ENCODE measurements at regions not wholly inside any gene's neighbourhood (a gene's known extent, or its start where the extent isn't known, plus 50 kb on each side); places are given as distances from the start of the nearest gene placed in this dataset.

- no peak for TF ChIP-seq ELF4 (IDR thresholded peaks at IDR 0.05)
- no peak for TF ChIP-seq TARDBP (IDR thresholded peaks at IDR 0.05)
- TF ChIP-seq BHLHE40 (IDR thresholded peaks at IDR 0.05; ENCODE audit: borderline replicate concordance): no peak
- no peak for TF ChIP-seq FOXA1 (IDR thresholded peaks at IDR 0.05)
- no peak for TF ChIP-seq L3MBTL2 (conservative IDR thresholded peaks at IDR 0.05)
- no peak for TF ChIP-seq FOXM1 (IDR thresholded peaks at IDR 0.05; ENCODE audit: borderline replicate concordance)
- TF ChIP-seq FOXK2 (IDR thresholded peaks at IDR 0.05): no peak
Observed at GRCh38 chr3:147213633-147214032, 192.7 kb downstream of the ZIC4 start.

Measured in HEK293T (cell line).